Activated CD4-positive, alpha-beta T cell treated with anti-CD3 and anti-CD28 coated beads, Interleukin-2, Interleukin-6, amounts not matched to agents 100 ng/mL and 50 ng/mL, durations not matched to agents 16 hours and 8 hours (primary cell): ENCODE measurements at regions not wholly inside any gene's neighbourhood (a gene's known extent, or its start where the extent isn't known, plus 50 kb on each side); places are given as distances from the start of the nearest gene placed in this dataset.
"Not testable (repeated sequence)": the region's sequence is repeated elsewhere in the genome, so short reads cannot be mapped to it uniquely, and the experiment has no call there.

Experiments used
- DNase-seq: peaks from one replicate; pipeline ENCODE4 v3.0.0-alpha.2; 2020

- no peak for DNase-seq
Measured at GRCh38 chr3:153856932-153857331, 264.3 kb upstream of the ARHGEF26 start.

GRCh38 chr3:153864793-153865192 is 256.4 kb upstream of the ARHGEF26 start:
- no peak for DNase-seq

DNA sequence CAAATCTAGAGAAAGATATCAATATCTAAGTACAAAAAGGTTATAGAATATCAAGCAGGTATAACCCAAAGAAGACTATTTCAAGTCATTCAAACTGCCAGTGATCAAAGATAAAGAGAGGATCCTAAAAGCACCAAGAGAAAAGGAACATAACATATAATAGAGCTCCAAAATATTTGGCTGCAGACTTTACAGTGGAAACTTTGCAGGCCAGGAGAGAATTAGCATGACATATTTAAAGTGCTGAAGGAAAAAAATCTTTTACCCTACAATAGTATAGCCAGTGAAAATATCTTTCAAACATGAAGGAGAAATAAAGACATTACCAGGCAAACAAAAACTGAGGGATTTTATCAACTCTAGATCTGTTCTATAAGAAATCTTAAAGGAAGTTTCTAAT is 254.3 kb upstream of the ARHGEF26 start:
- no peak for DNase-seq

GRCh38 chr3:153874348-153874747 is 246.8 kb upstream of the ARHGEF26 start:
- not testable (repeated sequence) for DNase-seq

- DNase-seq = no peak
Measured at GRCh38 chr3:153880493-153880892, 240.7 kb upstream of the ARHGEF26 start.

- DNase-seq = no peak
Measured at GRCh38 chr3:153881201-153881600, 240.0 kb upstream of the ARHGEF26 start.

- DNase-seq = no peak
Measured at GRCh38 chr3:153885359-153885758, 235.8 kb upstream of the ARHGEF26 start.

DNA sequence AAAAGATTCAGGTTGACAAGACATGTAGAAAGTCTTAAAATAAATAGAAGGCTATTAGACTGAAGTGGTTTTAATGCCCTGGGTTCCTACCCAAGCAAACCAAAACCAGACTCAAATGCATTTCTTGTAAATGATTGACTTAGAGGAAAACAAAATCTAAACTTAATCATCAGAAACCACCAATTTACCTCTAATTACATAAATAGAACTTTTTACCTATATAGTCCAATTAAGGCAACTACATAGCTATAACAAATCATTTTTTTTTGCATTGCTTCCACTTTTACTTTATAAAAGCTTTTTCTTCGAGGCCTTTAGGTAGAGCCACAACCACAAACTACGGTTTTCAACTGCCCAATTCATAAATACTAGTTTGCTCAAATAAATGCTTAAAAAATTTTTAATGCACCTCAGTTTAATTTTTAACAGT is 231.3 kb upstream of the ARHGEF26 start:
- DNase-seq = no peak

- DNase-seq = no peak
Measured at GRCh38 chr3:153892126-153892525, 229.1 kb upstream of the ARHGEF26 start.

GRCh38 chr3:153894857-153895256 is 226.3 kb upstream of the ARHGEF26 start:
- no peak for DNase-seq

GRCh38 chr3:153896197-153896596 is 225.0 kb upstream of the ARHGEF26 start:
- no peak for DNase-seq

DNA sequence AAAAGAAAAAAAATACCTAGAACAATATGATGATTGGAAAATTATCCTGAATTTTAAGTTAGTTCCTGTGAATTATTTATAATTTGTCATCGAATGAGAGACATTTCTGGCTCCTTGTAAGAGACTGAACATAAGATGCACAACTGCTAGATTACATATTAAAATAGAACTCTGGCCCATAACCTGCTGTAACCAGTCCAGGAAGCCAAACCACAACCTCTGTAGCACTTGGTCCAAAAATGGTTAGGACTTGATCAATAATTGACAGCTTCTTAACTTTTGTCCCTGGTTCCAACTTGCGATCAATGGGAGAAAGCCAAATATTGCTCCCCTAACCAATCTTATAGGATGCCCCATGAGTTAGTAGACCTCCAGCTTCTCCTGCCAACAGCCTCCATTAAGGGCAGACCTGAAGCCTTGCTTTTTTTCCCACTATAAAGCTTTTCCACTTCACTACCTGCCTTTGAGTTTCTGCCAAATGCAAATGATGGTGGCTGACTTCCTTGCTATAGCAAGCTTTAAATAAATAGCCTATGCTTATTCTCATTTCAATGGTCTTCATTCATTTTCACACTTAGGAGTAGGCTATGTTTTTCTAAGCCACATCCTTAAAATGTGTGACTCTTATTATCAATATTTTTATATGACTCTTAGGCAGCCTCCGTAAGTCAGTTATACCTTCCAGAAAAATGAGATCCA is 224.0 kb upstream of the ARHGEF26 start:
- DNase-seq = no peak

DNA sequence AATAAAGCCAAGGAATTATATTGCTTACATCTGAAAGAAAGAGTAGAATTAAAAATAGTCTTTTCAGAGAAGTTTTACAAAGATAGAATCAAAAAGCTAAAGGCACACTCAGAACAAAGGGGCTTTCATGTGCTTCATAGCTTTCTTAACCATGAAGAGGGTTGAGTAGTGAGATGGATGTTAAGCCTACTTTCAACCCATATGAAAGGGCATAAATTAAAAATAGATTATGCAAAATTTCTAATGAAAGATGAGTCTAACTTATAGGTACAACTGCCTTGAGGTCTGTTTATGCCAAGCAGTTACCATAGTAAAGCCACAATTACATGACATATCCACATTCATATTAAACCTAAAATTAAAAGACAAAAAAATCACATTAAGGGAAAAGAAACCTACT is 223.3 kb upstream of the ARHGEF26 start:
- no peak for DNase-seq

DNA sequence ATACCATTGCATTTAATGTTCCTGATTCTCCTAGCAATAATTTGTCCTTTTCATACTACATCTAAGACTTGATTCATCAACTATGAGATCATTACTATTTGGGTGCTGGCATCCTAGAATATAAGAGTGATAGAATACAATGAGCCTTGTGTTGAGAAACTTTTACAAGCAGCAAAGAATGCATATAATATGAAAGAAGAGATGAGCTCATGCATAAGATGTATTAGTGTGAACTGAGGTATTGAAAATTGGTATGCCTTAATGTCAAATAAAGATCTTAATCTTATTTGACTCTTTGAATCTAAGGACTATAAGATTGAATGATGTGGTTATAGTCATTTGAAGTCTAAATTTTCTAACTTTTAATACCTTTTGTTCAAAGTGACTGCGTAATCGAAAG is 220.0 kb upstream of the ARHGEF26 start:
- no peak for DNase-seq

- no peak for DNase-seq
Measured at GRCh38 chr3:153901991-153902390, 219.2 kb upstream of the ARHGEF26 start.

DNA sequence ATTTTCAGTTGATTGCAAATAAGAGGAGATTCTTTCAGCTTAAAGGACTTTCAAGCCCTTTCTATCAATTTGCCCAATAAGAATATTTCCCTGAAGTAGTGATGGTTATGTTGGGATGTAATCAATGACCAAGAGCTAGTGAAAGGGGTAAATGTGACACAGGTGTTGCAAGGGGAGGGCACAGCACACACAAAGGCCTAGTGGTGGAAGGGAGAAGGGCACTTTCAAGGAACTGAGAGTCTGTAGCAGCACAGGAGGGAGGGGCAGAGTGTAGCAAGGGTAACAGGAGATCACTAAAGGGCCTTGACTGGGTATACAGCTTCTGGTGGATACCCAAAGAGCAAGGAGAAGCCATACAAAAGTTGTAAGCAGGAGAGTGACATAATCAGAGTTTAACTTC is 217.8 kb upstream of the ARHGEF26 start:
- no peak for DNase-seq

GRCh38 chr3:153906366-153906765 is 214.8 kb upstream of the ARHGEF26 start:
- DNase-seq = no peak

DNA sequence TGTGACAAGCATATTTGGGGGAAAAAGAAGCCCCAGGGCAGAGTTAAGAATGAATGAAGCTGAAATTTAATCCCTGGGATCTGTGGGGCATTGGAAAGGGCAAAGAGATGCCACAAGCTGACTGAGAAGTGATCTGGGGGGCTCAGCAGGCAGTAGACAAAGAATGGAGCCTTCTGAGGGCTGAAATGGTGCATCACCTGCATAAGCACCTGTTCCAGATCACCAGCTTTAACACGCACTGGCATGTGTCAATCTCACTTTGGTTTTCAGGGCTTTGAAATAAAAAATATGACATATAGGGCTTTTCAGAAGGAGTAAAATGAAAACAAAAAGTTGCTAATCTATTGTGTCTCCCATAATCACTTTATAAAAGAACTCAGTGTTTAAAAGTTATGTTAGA is 210.8 kb upstream of the ARHGEF26 start:
- DNase-seq = no peak

- DNase-seq = no peak
Measured at GRCh38 chr3:153911116-153911515, 210.1 kb upstream of the ARHGEF26 start.

GRCh38 chr3:153919773-153920172 is 201.4 kb upstream of the ARHGEF26 start:
- no peak for DNase-seq

GRCh38 chr3:153921826-153922225 is 199.4 kb upstream of the ARHGEF26 start:
- DNase-seq = no peak

- DNase-seq = no peak
Measured at GRCh38 chr3:153925841-153926514, 195.2 kb upstream of the ARHGEF26 start.

DNA sequence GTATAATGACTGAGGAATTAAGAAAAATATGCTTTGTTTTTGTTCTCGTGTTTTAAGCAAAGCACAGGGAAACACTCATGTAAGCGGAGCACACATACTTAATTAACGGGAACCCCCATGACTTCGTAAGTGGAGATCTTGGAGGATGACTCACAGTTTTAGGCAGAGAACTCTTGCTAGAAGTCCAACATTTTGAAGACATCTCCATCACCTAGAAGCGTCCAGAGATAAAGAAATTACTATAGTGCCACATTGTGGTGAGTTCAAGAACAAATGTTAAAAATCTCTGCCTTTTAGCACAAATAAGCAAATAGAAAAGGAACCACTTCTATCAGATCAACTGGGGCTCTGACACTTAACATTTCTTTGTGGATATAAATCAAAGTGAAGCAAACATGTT is 194.1 kb upstream of the ARHGEF26 start:
- no peak for DNase-seq

- no peak for DNase-seq
Measured at GRCh38 chr3:153928851-153929250, 192.3 kb upstream of the ARHGEF26 start.

GRCh38 chr3:153933481-153933880 is 187.7 kb upstream of the ARHGEF26 start:
- DNase-seq = not testable (repeated sequence)
